ENCODE measurements at regions not wholly inside any gene's neighbourhood (a gene's known extent, or its start where the extent isn't known, plus 50 kb on each side); places are given as distances from the start of the nearest gene placed in this dataset.

DNA sequence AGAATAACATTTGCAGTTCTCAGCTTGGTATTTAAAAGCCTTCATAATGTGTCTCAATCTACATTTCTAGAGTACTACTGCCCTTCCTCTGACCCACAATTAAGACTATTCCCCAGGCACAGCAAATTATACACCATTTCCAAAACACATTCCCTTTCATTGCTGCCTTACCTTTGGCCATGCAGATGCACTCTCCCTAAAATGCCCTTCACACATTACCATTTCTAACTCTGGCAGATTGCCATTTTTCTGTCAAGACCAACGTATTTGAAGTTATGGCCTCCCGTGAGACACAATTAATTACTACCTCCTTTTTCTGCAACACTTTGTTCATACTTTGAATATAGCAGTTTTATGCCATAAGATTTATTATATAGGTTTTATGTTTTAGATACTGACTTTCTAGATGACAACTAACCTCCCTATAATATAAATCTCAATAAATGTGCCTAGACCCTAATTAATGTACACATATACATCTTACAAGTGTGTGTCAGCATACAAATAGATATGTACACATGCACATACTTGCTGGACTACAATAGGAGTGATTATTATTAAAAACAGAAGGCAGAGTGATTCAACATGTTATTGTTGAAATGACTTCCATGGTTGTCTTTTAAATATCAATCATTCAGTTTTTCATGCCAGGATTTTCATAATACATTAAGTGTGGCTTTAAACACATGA, 2902.5 kb downstream of the PCDH9 start:
- TF ChIP-seq, protein P1, sequence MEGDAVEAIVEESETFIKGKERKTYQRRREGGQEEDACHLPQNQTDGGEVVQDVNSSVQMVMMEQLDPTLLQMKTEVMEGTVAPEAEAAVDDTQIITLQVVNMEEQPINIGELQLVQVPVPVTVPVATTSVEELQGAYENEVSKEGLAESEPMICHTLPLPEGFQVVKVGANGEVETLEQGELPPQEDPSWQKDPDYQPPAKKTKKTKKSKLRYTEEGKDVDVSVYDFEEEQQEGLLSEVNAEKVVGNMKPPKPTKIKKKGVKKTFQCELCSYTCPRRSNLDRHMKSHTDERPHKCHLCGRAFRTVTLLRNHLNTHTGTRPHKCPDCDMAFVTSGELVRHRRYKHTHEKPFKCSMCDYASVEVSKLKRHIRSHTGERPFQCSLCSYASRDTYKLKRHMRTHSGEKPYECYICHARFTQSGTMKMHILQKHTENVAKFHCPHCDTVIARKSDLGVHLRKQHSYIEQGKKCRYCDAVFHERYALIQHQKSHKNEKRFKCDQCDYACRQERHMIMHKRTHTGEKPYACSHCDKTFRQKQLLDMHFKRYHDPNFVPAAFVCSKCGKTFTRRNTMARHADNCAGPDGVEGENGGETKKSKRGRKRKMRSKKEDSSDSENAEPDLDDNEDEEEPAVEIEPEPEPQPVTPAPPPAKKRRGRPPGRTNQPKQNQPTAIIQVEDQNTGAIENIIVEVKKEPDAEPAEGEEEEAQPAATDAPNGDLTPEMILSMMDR (IDR thresholded peaks at IDR 0.05; ENCODE audit: poor library complexity), result no peak
- no peak for TF ChIP-seq EZH2phosphoT487 (IDR thresholded peaks at IDR 0.05; ENCODE audit: low read depth, severe bottlenecking, unreplicated experiment)
- no peak for TF ChIP-seq EZH2 (IDR thresholded peaks at IDR 0.05; ENCODE audit: borderline replicate concordance)

All from hepatocyte (in vitro differentiated cells).